Activated B cell treated with CpG ODN at 0.5 μM for 24 hours (primary cell): ENCODE measurements at regions not wholly inside any gene's neighbourhood (a gene's known extent, or its start where the extent isn't known, plus 50 kb on each side); places are given as distances from the start of the nearest gene placed in this dataset.

ENCODE experiments used
- ATAC-seq: fragments of 200-7000 bp; cut with Tn5 transposase; one replicate; pipeline ENCODE4 v1.10.0; 2021; ENCODE audit warnings: low read depth, mild to moderate bottlenecking, moderate library complexity
- CTCF ChIA-PET: fragments of 350-600 bp; sonication (Branson Sonifier 250); formaldehyde crosslinking; loops from one replicate; lab custom pipeline; 2021; ENCODE audit warnings: antibody characterized with exemption; lab: Charles Lee
- POLR2A ChIA-PET: fragments of 350-600 bp; sonication (Branson Sonifier 250); formaldehyde crosslinking; loops from one replicate; lab custom pipeline; 2021; ENCODE audit warnings: antibody characterized with exemption; lab: Charles Lee
- DNase-seq: peaks from one replicate; pipeline ENCODE4 v3.0.0; 2022
- H3K27ac Mint-ChIP-seq: one replicate; pipeline ENCODE4 v1.8.0; 2020; ENCODE audit warnings: mixed read lengths
- H3K27me3 Mint-ChIP-seq: one replicate; pipeline ENCODE4 v1.8.0; 2021; ENCODE audit warnings: mixed read lengths
- H3K36me3 Mint-ChIP-seq: one replicate; pipeline ENCODE4 v1.8.0; 2021; ENCODE audit warnings: low read depth, mixed read lengths
- H3K4me1 Mint-ChIP-seq: one replicate; pipeline ENCODE4 v1.8.0; 2021; ENCODE audit warnings: mixed read lengths
- H3K4me3 Mint-ChIP-seq: one replicate; pipeline ENCODE4 v1.8.0; 2020; ENCODE audit warnings: mild to moderate bottlenecking, mixed read lengths
- H3K9me3 Mint-ChIP-seq: one replicate; pipeline ENCODE4 v1.8.0; 2020; ENCODE audit warnings: mixed read lengths
- CTCF ChIP-seq: fragments of 200-600 bp; IDR thresholded peaks from one replicate; pipeline ENCODE4 v1.8.0; 2022; ENCODE audit warnings: antibody characterized with exemption, mild to moderate bottlenecking
- intact Hi-C: fragments of 100-400 bp; cut with micrococcal nuclease; formaldehyde crosslinking; loops from one replicate; pipeline ENCODE4 v1.15.1; 2024

GRCh38 chr5:77910602-77911188 lies 134.6 kb upstream of the TBCA start:
- intact Hi-C loops, result no loop called here
- H3K4me1 Mint-ChIP-seq, result no peaks in the 10 kb centered on the region
- DNase-seq, result no peak
- H3K9me3 Mint-ChIP-seq, result peaks cover 6% of the 10 kb centered on the region
- ChIA-PET CTCF (no interaction called here), POLR2A (no interaction called here)
- no peaks in the 10 kb centered on the region for H3K36me3 Mint-ChIP-seq
- ATAC-seq, result no peak
- H3K27me3 Mint-ChIP-seq, result peaks cover 20% of the 10 kb centered on the region
- no peak overlapping the region for H3K27ac Mint-ChIP-seq
- no peak for TF ChIP-seq CTCF
- H3K4me3 Mint-ChIP-seq, result no peak overlapping the region

GRCh38 chr5:77909237-77909636 lies 133.1 kb upstream of the TBCA start:
- DNase-seq (no peak), ATAC-seq (no peak)
- H3K4me3 Mint-ChIP-seq, result no peak overlapping the region
- H3K36me3 Mint-ChIP-seq, result no peaks in the 10 kb centered on the region
- peaks cover 20% of the 10 kb centered on the region for H3K27me3 Mint-ChIP-seq
- TF ChIP-seq CTCF, result no peak
- H3K9me3 Mint-ChIP-seq, result peaks cover 3% of the 10 kb centered on the region
- no peaks in the 10 kb centered on the region for H3K4me1 Mint-ChIP-seq
- ChIA-PET CTCF (no interaction called here), POLR2A (no interaction called here)
- intact Hi-C loops, result no loop called here
- H3K27ac Mint-ChIP-seq, result no peak overlapping the region

- Mint-ChIP-seq H3K36me3 (no peaks in the 10 kb centered on the region), H3K4me3 (no peak overlapping the region), H3K4me1 (no peaks in the 10 kb centered on the region), H3K27ac (no peak overlapping the region), H3K27me3 (peaks cover 17% of the 10 kb centered on the region), H3K9me3 (no peaks in the 10 kb centered on the region)
- intact Hi-C loops, result no loop called here
- ChIA-PET POLR2A (no interaction called here), CTCF (no interaction called here)
- ATAC-seq (no peak), DNase-seq (no peak)
- TF ChIP-seq CTCF, result no peak
Observed at GRCh38 chr5:77908787-77909186, 132.6 kb upstream of the TBCA start.

GRCh38 chr5:77907786-77908185 lies 131.6 kb upstream of the TBCA start:
- H3K4me3 Mint-ChIP-seq, result no peak overlapping the region
- no peak overlapping the region for H3K27ac Mint-ChIP-seq
- no peak for TF ChIP-seq CTCF
- ATAC-seq (no peak), DNase-seq (no peak)
- intact Hi-C loops, result no loop called here
- no peaks in the 10 kb centered on the region for H3K36me3 Mint-ChIP-seq
- H3K4me1 Mint-ChIP-seq, result no peaks in the 10 kb centered on the region
- POLR2A ChIA-PET, result no interaction called here
- CTCF ChIA-PET, result no interaction called here
- H3K9me3 Mint-ChIP-seq, result no peaks in the 10 kb centered on the region
- H3K27me3 Mint-ChIP-seq, result peaks cover 12% of the 10 kb centered on the region

DNA sequence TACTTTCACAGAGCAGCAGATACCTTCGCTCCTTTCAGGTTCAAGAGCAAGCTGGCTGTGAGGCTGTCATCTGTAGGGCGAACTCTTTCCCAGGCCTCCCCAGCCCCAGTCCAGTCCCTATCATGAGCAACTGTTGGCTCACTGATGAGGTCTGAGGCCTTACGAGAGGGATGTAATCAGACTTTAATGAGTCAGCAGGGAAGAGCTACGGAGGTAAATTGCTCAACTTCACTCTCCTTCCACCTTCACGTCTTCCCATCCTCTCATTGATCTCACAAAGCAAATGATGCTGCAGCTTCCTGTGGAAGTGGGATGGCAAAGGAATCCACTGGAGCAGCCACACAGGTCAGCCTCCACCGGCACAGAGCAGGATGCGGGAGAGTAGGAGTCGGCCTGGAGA lies 130.7 kb upstream of the TBCA start:
- Mint-ChIP-seq H3K27me3 (peaks cover 10% of the 10 kb centered on the region), H3K4me3 (no peak overlapping the region), H3K27ac (no peak overlapping the region), H3K9me3 (no peaks in the 10 kb centered on the region), H3K36me3 (no peaks in the 10 kb centered on the region), H3K4me1 (no peaks in the 10 kb centered on the region)
- intact Hi-C loops, result no loop called here
- ChIA-PET CTCF (no interaction called here), POLR2A (no interaction called here)
- no peak for TF ChIP-seq CTCF
- ATAC-seq, result no peak
- DNase-seq, result no peak
